ENCODE measurements at regions not wholly inside any gene's neighbourhood (a gene's known extent, or its start where the extent isn't known, plus 50 kb on each side); places are given as distances from the start of the nearest gene placed in this dataset.

GRCh38 chr9:89721176-89721700, 116.4 kb downstream of the GADD45G start:
- POLR2A ChIA-PET (ENCODE audit: partially characterized antibody) = interaction anchor here (0.8 kb wide), 1 partner anchor 117 kb away, joined by 3 read pairs; no protein-coding TSS in a partner anchor
- Histone ChIP-seq H3K4me1 (replicated peaks in 1 of 4; ENCODE audit: control insufficient read depth in 3 of 4, insufficient read depth in 4 of 4, low read length in 3 of 4) (no peaks in the 10 kb centered on the region; a peak in 1 of 7 replicates), H4K91ac (replicated peaks; ENCODE audit: insufficient read length, low read length) (no peak overlapping the region), H2AFZ (ENCODE audit: low read length) (no peak overlapping the region), H2BK120ac (replicated peaks; ENCODE audit: low read depth, low read length) (no peak overlapping the region), H2BK12ac (ENCODE audit: low read depth, low read length) (no peak overlapping the region), H3K9ac (replicated peaks in 1 of 4; ENCODE audit: extremely low read depth in 1 of 4, low read depth in 3 of 4, low read length in 3 of 4) (no peak overlapping the region), H3K23me2 (ENCODE audit: low read depth, low read length) (peaks cover 5% of the 10 kb centered on the region; the same call in 1 of the 2 replicates), H4K8ac (ENCODE audit: extremely low read depth, insufficient read depth, low read length) (no peak overlapping the region), H2AK5ac (ENCODE audit: low read depth, low read length) (no peak overlapping the region), H3K4me2 (ENCODE audit: insufficient read depth in 1 of 2, low read depth in 2 of 2, low read length in 2 of 2) (no peak overlapping the region), H3K4me3 (ENCODE audit: extremely low read depth in 1 of 4, insufficient read depth in 2 of 4, low read depth in 3 of 4, low read length in 4 of 4) (no peak overlapping the region), H3K36me3 (ENCODE audit: control insufficient read depth in 2 of 4, insufficient read depth in 4 of 4, low read length in 3 of 4) (no peaks in the 10 kb centered on the region), H3K4ac (replicated peaks; ENCODE audit: insufficient read length, low read depth, low read length) (no peak overlapping the region), H2BK20ac (ENCODE audit: low read length) (no peak overlapping the region), H3K79me1 (ENCODE audit: low read depth, low read length) (no peaks in the 10 kb centered on the region), H3K9me3 (ENCODE audit: insufficient read depth in 2 of 2, low read depth in 1 of 2, low read length in 1 of 2) (no peaks in the 10 kb centered on the region), H3K79me2 (ENCODE audit: control insufficient read depth in 1 of 2, insufficient read depth in 2 of 2, low read length in 2 of 2) (no peaks in the 10 kb centered on the region), H4K5ac (ENCODE audit: insufficient read length, low read depth, low read length) (no peak overlapping the region), H3K23ac (ENCODE audit: insufficient read length) (no peak overlapping the region), H2BK5ac (ENCODE audit: low read depth, low read length) (no peak overlapping the region), H3K18ac (ENCODE audit: extremely low read depth, low read length) (no peak overlapping the region), H2BK15ac (ENCODE audit: low read length) (no peak overlapping the region), H4K20me1 (replicated peaks in 1 of 2; ENCODE audit: control insufficient read depth in 1 of 2, insufficient read depth in 2 of 2, low read length in 2 of 2) (no peaks in the 10 kb centered on the region), H3K56ac (replicated peaks; ENCODE audit: insufficient read length, low read depth, low read length) (no peak overlapping the region), H3K14ac (ENCODE audit: insufficient read length) (no peak overlapping the region), H3K27ac (ENCODE audit: low read depth, low read length) (no peak overlapping the region), H3K27me3 (replicated peaks in 1 of 4; ENCODE audit: control insufficient read depth in 3 of 4, extremely low read depth in 1 of 4, insufficient read depth in 3 of 4, low read length in 3 of 4) (no peaks in the 10 kb centered on the region)
- FAIRE-seq (no peak), DNase-seq (ENCODE audit: low read depth in 1 of 2, low spot score in 2 of 2) (no peak)
- CTCF ChIA-PET (ENCODE audit: partially characterized antibody) = interaction anchor here (1.0 to 1.4 kb wide), 5 partner anchors 10 to 118 kb away, joined by 3 to 6 read pairs (median 3); no protein-coding TSS in a partner anchor
- no peak for TF ChIP-seq RAD21 (IDR thresholded peaks at IDR 0.05 in 1 of 2, conservative IDR thresholded peaks at IDR 0.05 in 1 of 2; ENCODE audit: low read depth in 2 of 2, low read length in 2 of 2)
- TF ChIP-seq ZNF274 (IDR thresholded peaks at IDR 0.05; ENCODE audit: borderline replicate concordance, extremely low read depth, low read length) = no peak
- TF ChIP-seq SIRT6 (IDR thresholded peaks at IDR 0.05; ENCODE audit: low read length) = no peak
- TF ChIP-seq NRF1 (IDR thresholded peaks at IDR 0.05; ENCODE audit: low read depth, low read length) = no peak
- WGBS, 2 experiments (ENCODE audit: extremely low coverage in 1 of 2, insufficient coverage in 1 of 2, insufficient read length in 1 of 2, insufficient replicate concordance in 2 of 2, low coverage in 1 of 2, low lambda C conversion rate in 2 of 2, missing lambda C conversion rate in 1 of 2) = 88% methylated on average over 4 of the region's 4 CpGs; no CpG with 5 or more reads in 1 of the 2 experiments

All from H1 (cell line).